KG1 (cell line): ENCODE measurements at regions not wholly inside any gene's neighbourhood (a gene's known extent, or its start where the extent isn't known, plus 50 kb on each side); places are given as distances from the start of the nearest gene placed in this dataset.

Source experiments
- DNase-seq: peaks from one replicate; lab custom pipeline; 2025; lab: John Stamatoyannopoulos, UW

DNA sequence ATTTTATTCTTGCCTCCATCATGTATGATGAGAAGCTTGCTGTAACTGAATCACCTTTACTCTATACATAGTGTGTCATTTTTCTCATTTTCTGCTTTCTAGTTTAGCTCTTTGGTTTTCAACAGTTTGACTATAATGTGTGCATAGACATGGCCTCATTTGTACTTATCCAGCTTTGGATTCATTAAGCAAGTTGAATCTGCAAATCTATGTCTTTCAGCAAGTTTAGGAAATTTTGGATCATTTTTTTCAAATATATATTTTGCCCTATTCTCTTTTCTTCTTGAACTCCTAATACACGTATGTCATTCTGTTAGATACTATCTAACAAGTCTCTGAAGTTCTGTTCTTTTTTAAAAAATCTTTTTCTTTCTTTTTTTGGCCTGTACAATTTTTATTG lies 57.8 kb downstream of the PRLHR start:
- DNase-seq: no peak

GRCh38 chr10:118534136-118534535 lies 61.3 kb downstream of the PRLHR start:
- DNase-seq: no peak

GRCh38 chr10:118531105-118531852 lies 64.2 kb downstream of the PRLHR start:
- DNase-seq: no peak

DNA sequence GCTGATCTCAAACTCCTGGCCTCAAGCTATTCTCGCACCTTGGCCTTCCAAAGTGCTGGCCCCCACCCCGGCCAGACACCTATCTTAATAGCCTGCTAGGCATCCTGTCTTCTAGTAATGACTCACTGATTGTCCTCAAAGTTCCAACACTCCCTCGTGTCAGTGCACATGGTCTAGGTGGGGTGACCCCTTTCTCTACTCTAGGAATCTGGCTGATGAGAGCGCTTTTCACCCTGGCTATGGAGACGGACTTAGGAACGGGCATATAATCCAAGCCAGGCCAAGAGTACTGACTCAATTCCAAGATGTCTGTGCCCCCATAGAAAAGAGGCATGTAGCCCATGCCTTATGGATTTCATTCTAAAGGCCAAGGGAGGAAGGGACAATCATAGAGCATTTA lies 67.0 kb downstream of the PRLHR start:
- DNase-seq: no peak

- no peak for DNase-seq
These were observed 71.7 kb downstream of the PRLHR start for GRCh38 chr10:118523775-118524174.

DNA sequence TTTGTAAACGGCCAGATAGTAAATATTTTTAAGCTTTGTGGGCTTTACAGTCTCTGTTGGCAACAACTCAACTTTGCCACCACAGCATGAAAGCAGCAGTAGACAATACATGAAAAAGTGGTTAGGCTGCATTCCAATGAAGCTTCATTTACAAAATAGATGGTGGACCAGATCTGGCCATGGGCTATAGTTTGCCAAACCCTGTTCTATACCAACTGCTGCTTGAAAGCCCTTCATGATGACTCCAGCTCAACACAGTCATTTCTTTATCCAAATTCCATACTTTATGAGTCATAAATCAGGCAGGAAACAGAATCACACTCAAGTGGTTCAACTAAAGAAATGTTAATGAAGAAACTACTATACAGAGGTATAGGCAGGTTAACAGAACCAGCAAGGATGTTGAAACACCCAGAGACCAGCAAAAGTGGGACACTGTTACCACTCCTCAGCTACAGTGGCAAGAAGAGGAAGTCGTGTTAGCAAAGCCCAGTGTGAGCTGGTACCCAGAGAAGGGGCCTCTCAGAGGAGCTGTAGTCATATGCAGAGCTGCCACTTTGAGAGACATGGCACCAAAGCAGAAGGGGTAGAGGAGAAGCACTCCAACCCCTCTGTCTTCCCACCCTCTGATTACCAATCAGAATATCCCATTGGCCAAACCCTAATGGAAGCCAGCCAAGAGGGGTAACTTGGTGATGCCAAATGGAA lies 72.5 kb downstream of the PRLHR start:
- no peak for DNase-seq

- no peak for DNase-seq
These were observed 73.9 kb downstream of the PRLHR start for GRCh38 chr10:118521415-118522117.

- no peak for DNase-seq
These were observed 75.2 kb downstream of the PRLHR start for GRCh38 chr10:118520116-118520742.

DNA sequence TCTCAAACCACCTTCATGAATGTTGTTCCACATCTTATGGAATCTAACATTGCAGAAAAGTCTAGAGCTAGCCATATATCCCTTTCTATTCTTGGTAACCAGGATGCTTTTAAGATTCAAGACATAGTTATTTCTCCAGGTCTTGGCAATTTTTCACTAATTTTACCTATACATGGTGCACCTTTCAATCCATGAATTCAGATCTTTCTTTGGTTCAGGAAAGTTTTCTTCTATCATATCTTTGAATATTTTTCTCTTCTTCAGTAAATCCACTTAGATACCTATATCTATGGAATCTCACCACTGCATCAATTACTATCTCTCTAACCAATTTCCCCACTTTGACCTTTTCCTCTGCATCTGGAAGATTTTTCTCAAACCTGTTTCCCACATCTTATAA lies 77.4 kb downstream of the PRLHR start:
- no peak for DNase-seq

DNA sequence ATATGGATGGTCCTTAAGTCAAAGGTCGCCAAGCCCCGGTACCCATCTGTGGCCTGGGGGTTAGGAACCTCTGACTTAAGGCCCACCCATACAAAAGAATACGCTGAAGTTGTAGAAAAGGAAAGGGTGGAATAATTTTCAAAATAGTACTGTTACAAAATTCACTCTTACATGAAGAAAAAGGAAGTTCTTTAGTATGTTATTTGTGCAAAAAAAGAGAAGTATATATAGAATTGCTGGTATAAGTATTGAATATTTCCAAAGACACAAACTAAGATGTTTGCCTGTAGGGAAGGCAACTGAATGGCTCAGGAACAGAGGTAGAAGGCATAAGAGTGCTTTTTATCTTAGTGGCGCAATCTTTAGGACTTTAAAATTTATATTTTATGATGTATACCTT lies 78.7 kb downstream of the PRLHR start:
- no peak for DNase-seq

DNA sequence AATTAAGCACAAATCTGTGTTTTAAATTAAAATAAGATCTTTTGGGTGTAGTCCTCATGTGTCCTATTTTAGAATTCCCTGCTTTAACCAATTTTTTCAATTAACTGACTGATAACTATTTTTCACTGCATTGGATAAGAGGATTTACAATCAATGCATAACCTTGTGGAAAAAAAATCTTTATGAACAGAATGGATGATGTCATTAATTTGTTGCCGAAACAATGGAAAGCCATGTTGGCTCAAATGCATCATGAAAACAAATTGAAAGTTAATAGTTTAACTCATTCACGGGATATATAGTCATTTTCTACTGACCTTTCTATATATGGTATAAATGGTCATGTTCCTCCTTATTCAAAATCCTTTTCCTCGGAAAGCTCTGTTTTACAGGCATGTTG lies 82.3 kb downstream of the PRLHR start:
- DNase-seq: no peak

GRCh38 chr10:118511711-118512110 lies 83.7 kb downstream of the PRLHR start:
- DNase-seq: no peak

DNA sequence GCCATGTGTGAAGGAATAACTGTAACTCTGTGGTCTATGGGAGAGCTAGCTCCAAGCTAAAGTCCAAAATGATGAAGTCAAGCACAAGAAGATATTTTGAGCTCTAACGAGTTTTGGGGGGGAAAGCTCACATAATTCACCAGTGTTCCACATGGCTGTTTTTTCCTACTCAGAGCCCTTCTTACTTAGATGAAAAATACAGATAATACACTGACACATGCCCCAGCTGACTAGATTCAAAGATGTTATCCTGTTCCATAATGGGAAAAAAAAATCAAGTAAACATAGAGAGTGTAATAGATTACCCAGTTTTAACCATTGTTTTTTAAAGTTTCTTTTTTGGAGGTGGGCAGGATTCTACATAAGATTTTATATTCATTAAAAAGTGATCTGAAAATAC lies 86.6 kb downstream of the PRLHR start:
- DNase-seq: no peak

GRCh38 chr10:118508355-118508754 lies 87.1 kb downstream of the PRLHR start:
- no peak for DNase-seq

DNA sequence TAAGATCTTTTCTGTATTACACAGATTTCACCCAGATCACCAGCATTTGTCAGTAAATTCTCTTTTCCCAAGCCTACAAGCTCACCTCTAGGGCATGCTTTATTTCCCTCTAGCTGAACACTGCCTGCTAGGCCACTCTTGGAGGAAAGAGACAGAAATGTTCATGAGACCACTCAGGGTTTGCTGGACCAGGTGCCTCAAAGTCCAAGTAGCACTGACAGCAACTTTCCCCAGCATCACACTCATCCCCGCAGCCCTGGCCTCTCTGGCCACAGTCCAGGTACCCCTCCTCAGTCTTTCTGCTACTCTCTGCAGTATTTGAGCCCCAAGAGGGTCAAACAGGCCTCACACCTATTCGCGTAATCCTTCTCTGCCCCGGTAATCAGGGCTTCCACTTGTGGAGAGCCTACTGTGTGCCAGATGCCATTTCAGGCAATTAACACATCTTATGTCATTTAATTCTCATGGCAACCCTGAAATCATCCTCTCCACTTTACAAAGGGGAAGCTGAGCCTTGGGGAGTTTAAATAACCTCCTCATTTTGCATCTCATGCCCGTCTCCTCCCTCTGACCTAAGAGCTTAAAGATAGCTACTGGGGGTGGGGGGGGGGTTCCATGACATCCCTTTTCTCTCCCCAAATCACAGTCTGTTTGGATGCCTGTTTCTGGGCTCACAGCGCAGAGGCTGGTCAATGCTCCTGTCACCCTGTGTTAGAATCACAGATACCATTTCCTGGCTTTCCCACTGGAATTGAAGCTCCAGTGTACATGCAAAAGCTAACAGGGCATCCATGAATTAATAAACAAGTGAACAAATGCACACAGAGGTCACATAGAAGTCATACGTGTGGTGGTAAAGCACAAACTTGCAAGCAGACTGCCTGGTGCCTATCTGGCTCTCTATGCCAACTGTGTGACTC lies 88.5 kb downstream of the PRLHR start:
- DNase-seq: no peak

GRCh38 chr10:118505363-118505762 lies 90.1 kb downstream of the PRLHR start:
- no peak for DNase-seq

DNA sequence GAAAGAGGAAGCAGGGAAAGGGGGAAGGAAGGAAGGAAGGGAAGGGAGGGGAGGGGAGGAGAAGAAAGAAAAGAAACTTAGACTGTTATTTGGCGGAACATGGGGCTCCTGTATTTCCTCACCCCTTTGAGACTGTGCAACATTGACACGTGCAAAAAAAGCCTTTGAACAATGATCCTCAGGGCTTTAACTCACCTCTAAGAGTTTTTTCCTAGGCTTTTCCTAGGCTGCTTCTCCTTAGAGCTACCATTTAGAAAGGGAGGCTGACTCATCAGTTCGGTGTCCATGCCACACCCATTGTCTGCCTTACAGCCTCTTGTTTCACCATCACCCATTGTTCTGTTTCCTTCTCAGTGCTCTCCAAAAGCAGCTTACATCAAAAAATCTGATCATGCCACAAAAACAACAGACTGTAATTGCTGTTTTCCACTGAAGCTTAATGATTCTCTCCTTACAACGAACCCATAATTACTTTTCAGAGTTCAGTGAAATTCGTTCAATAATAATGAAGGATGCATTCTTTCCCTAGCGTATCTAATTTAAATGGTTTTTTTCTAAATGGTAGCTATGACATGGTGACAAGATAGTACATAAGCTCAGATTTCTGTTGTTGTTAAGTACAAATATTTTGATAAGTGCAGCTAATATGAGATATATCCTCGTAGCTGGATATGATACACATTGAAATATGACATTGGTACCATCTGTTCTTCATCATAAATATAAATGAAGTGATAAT lies 90.8 kb downstream of the PRLHR start:
- DNase-seq: no peak

DNA sequence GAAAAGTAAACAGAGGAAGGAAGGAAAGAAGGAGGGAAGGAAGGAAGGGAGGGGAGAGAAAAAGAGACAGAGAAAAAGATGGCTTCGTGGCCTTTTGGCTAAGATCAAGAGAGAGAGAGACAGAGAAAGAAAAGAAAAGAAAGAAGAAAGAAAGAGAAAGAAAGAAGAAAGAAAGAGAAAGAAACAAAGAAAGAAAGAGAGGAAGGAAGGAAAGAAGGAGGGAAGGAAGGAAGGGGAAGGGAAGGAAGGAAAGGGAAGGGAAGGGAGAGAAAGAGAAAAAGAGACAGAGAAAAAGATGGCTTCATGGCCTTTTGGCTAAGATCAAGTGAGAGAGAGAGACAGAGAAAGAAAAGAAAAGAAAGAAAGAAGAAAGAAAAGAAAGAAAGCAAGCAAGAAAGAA lies 91.4 kb downstream of the PRLHR start:
- DNase-seq: no peak

- no peak for DNase-seq
These were observed 92.3 kb downstream of the PRLHR start for GRCh38 chr10:118503192-118503591.

- no peak for DNase-seq
These were observed 93.6 kb downstream of the PRLHR start for GRCh38 chr10:118501637-118502440.
